AML-193 (cell line): ENCODE measurements at regions not wholly inside any gene's neighbourhood (a gene's known extent, or its start where the extent isn't known, plus 50 kb on each side); places are given as distances from the start of the nearest gene placed in this dataset.
"Not testable (repeated sequence)": the region's sequence is repeated elsewhere in the genome, so short reads cannot be mapped to it uniquely, and the experiment has no call there.

ENCODE experiments used
- DNase-seq, 2 experiments: peaks; one replicate each; lab custom pipeline; 2025; lab: John Stamatoyannopoulos, UW

DNA sequence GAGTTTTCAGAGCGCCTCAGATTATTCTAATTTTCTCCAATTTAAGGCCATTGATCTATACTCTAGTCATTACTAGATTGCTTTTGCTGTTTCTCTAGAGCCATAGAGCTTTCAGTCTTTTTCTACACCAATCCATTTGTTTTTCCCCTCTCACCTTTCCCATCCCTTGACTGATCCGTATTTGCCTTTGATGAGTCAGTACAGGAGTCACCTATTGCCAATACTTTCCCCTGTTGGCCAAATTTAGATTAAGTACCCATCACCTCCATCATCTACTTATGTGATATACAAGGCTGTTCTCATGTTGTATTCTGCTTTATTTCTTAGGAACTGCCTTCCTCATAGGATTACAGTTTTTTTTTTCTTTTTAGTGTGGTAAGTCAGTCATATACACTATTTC is 463.2 kb downstream of the KLF12 start:
- no peak for DNase-seq

DNA sequence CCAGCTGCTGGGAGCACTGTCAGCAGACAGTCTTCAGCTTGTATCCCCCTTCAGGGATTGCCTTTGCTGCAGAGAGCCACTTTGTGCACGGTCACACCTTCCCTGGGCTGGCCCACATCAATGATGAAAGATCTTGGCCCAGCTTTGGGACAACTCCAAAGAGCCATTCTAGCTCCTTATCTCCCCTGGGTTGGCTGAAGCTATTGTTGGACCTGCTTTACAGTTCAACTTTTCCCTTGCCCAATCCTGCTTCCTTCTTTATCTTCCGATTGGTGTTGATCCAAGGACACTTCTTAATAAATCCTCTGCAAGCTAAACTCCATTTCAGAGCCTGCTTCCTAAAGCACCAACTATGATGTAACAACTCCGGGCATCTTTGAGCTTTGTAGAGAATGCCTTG is 466.4 kb downstream of the KLF12 start:
- DNase-seq, result no peak

DNA sequence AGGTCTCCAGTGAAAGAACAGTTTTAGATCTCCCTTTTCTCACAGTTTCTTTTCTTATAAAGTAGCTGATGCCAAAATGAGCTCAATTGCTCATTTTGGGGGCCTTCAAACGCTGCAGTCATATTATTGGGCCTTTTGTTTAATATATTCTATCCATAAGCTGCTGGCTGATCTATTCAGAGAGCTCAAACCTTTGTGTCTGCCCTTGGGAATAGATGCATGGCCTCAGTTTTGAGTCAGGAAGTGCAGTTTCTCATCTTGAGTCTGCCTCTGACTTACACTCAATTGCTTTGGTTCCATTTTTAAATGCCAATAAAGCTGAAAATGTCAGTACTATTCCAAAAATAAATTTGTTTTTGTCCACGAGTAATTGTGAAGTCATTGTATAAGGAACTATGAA is 468.9 kb downstream of the KLF12 start:
- no peak for DNase-seq

DNA sequence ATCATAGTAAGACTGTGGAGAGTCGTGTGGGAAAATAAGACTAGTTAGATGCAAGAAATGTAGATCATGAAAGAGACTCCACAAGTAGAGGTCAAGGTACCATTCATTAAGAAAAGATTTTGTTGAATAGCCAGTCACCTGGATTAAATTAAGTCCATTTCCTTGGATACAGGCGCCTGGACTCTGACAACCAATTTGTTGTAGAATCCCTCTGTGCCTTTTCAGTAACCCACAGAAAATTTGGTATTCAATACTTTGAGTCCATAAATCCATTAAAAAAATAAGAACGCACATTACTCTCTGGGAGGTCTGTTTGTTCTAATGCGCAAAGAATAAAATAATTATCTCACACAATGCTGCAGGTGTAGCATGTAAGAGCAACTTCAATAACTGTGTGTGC is 469.4 kb downstream of the KLF12 start:
- no peak for DNase-seq

DNA sequence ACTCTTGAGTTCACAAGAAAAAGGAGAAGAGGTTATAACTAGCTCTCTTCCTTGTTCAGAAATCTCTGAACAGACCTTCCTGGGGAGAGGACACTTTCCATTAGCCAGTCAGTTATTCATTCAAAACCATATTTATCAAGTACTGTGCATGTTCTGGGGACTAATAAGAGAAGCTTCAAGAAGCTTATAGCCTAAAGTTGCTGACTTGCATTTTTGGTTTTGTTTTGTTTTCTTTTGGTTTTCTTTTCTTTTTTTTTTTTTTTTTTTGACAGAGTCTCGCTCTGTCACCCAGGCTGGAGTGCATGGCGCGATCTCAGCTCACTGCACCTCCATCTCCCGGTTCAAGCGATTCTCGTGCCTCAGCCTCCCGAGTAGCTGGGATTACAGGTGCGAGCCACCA is 471.4 kb downstream of the KLF12 start:
- DNase-seq, result no peak

DNA sequence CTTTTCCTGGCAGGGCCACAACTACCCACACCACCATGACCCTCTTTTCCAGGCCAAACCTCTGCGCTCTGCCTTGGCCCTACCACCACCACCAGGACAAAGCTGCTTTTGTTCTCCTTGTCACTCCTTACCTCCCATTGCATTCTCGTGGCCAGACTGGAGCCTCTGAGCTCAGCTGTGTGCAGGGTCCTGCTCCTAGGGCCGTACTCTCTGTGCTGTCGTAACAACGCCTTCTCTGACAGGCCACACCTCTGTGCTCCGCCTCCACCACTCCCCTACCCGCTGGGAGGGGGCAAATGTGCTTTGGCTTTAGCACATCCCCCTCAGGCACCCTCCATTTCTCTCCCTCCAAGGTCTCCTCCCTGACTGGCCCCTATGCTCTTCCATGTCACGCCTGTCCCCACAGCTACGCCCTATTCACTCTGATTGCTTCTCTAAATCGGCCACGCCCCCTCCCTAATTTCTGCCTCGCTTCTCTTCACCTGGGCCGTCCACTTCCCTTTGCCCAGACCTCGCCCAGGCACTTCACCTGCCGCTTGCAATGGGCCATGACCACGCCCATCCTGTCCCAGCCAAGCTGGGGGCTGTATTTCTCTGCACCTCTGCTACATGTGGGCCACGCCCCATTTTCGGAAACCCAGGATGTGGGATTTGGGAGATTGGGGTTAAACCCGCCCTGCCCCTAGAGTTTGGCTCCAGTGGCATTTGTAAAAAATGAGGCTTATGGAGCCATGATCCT is 472.3 kb downstream of the KLF12 start:
- DNase-seq, result no peak

DNA sequence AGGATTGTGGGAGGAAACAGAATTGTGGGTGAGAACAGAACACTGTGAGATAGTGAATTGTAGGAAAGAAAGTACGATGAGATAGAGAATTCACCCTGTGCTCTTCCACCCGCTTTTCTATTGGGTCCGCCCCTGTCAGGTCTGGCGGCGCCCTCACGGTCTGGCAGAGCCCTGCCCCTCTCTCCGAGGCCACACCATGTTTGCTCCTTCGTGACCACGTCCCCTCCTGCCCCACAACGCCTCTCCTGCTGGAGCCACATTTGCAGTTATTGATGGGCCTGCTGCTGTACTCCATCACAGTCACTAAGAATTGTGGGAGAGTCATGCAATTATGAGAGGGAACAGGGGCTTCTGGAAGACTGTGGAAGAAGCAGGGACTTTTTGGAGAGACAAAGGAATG is 473.1 kb downstream of the KLF12 start:
- no peak for DNase-seq

DNA sequence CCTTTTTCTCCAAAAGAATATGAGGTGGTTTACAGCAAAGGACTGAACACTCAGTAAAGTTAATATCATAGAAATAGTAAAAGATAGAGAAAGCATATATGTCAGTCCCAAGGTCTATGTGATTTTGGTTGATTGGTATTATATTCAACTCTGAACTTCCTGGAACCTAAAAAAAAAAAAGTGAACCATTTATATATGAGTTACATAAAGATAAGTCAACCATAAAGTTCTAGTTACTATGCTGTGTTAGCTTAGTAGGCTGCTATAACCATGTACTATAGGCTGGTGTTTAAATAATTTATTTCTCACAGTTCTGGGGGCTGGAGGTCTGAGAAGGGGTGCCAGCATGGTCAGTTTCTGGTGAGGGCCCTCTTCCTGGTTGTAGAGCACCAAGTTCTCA is 475.6 kb downstream of the KLF12 start:
- no peak for DNase-seq

DNA sequence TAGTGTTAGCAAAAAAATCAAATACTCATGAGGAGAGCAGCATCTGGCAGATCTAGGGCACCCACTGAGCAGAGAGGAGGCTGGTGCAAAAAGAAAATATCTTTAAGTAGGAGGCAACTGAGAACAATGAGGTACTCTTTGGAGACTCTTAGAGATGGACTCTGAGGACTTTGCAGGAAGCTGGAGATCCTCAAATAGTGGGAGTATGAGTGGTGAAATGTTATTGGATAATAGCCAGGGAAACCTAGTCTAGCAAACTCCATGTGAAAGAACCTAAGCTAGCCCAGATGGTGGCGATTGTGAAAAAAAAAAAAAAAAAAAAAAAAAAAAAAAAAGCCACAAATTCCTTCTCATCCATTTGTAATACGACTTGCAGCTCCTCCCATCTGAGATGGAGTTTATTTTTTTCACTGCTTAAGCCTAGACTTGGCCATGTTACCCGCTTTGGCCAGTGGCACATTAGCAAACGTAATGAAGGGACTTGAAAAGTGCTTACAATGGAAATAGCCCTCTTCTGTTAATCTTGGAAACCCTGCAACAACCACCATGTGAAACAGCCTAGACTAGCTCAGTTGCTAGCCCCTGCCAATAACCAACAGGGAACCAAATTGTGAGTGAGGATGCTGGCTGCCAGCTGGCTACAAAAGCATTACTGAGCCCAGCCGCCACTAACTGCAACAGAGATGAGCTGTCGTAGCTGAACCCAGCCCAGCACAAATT is 476.2 kb downstream of the KLF12 start:
- no peak for DNase-seq

DNA sequence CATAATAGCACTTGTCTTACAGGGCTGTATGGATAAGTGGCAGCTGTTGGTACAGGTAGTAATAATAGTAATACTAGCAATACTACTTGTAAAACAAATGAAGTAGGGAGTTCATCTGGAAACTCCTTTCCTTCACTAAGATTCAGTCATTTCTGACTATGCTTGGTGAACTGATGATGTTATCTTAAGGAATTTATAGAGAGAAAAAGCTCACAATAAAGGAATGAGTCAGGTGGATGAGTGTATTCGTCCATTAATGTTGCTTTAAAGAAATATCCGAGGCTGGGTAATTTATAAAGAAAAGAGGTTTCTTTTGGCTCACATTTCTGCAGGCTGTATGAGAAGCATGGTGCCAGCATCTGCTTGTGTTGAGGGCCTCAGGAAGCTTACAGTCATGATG is 477.3 kb downstream of the KLF12 start:
- DNase-seq, result no peak

DNA sequence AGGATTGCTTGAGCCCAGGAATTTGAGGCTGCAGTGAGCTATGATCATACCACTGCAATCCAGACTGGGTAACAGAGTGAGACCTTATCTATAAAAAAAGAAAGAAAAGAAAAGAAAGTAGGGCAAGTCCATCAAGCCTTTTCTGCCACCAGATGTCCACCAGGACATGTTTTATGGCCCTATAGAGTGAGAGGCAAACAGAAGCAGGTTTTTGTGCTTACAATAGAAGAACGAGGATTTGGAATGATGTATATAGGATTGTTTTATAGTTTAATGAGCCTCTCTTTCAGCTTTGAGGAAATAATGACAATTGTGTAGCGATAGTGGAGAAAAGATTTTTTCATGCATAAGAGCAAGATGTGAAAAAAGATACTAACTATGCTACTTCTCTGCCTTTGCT is 480.5 kb downstream of the KLF12 start:
- DNase-seq, result no peak

DNA sequence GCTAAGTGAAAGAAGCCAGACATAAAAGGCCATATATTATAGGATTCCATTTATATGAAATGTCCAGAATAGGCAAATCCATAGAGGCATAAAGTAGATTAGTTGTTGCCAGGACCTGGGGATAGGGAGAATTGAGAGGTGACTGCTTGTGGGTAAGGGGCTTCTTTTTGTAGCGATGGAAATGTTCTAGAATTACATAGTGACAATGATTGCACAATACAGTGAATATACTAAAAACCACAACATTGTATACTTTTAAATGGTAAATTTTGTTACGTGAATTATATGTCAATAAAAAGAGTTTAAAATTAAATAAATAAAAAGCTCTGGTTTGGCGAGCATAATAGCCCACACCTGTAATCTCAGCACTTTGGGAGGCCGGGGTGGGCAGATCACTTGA is 486.8 kb downstream of the KLF12 start:
- DNase-seq, result no peak

DNA sequence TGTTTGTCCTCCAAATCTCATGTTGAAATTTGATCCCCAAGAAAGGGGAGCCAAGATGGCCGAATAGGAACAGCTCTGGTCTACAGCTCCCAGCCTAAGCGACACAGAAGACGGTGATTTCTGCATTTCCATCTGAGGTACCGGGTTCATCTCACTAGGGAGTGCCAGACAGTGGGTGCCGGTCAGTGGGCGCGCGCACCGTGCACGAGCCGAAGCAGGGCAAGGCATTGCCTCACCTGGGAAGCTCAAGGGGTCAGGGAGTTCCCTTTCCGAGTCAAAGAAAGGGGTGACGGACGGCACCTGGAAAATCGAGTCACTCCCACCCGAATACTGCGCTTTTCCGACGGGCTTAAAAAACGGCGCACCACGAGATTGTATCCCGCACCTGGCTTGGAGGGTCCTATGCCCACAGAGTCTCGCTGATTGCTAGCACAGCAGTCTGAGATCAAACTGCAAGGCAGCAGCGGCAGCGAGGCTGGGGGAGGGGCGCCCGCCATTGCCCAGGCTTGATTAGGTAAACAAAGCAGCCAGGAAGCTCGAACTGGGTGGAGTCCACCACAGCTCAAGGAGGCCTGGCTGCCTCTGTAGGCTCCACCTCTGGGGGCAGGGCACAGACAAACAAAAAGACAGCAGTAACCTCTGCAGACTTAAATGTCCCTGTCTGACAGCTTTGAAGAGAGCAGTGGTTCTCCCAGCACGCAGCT is 493.6 kb downstream of the KLF12 start:
- DNase-seq, result not testable (repeated sequence)

DNA sequence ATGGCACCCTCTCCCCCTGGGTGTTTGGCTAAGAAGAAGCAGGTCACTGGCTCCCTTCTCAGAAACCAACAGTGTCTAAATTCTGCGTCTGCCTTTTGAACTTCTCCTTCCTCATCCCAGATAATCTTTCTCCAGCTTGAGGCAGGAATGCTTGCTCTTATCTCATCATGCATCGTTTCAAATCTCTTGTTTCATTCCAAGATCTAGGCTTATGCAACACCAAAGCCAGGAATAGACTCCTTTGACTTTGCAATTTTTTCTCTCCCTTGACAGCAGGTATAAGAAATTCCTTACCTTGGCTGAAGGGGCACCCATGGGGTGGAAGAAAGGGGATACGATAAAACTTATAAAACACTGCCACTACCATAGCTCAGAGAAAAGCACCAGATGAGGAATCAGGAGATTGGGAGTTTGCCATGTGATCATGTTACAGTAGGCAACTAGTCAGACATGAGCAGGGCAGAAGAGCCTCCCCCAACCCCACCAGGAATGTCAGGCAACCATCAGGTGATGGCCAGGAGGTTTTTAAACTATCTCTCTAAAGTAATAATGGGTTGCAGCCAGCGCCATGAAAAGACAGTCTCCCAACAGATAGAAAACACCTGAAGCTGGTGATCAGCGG is 498.9 kb downstream of the KLF12 start:
- no peak for DNase-seq

DNA sequence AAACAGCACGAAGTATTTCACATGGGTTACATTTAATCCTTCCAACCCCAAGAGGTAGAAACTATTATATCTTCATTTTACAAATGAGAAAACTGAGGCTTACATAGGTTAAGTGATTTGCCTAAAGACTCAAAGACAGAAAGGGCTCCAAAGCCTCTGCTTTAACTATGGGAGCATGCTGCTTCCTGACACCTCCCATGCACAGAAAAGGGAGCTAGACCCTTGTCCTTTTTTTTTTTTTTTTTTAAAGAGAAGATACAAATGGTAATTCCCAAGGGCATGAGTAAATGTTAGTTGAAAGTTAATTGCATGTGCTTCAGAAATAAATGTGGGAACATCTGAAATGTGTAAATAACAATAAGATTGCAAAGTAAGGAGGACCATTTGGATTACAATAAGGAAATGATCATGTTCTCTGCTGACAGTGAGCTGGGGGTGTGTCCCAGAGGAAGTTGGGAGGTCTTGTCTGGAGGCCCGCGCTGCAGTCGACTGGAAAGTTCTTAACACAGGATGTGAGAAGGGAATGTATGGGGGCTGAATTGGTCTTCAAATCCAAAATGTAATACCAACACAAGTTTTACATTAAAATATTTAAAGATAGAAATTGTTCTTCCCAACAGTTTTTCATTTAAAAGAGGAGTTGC is 500.3 kb downstream of the KLF12 start:
- no peak for DNase-seq

DNA sequence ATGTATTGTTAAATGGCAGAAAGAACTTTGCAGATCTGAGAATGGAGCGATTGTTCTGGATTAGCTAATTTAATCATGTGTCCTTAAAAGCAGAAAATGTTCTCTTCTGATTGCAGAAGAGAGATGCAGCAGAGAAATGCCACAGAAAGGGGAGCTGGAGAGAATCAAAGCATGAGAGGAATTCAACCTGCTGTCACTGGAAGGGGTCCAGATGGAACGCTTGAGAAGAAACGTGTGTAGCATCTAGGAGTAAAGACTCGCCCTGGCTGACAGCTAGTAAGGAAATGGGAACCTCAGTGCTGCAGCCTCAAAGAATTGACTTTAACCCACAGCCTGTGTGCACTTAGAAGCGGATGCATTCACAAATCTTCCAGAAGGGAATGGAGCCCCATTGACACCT is 502.8 kb downstream of the KLF12 start:
- no peak for DNase-seq

DNA sequence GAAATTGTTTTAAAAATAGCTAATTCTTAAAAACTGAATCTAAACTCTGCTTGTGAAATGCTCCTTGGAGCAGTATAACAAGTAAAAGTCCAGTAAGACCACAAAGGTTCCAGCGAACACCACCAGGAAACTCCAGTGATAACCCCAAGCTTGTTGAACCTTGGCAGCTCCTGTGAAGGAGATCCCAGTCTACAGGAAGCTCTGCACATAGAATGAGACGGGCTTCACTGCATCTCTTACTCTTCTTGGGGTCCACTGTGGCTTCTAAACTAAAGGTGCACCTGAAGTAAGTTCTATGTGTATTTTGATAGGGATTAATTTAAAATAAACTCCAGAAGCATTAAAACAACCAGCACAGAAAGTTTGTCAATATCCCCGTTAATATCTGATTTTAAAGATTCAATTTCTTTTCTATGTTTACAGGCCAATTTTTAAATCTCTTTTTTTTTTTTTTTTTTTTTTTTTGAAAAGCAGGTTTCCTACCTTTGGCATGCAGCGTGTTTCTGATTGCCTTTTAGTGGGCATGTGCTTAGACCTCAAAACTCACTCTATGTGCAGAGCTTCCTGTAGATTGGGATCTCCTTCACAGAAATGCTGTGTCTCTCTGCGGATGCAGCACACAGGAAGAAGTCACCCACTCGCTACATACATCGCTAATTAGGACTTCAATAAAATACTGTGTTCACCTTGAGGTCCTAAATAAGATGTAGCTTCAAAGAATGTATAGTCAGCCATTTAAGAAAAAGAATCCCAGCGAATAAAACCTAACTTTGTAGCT is 508.5 kb downstream of the KLF12 start:
- no peak for DNase-seq

DNA sequence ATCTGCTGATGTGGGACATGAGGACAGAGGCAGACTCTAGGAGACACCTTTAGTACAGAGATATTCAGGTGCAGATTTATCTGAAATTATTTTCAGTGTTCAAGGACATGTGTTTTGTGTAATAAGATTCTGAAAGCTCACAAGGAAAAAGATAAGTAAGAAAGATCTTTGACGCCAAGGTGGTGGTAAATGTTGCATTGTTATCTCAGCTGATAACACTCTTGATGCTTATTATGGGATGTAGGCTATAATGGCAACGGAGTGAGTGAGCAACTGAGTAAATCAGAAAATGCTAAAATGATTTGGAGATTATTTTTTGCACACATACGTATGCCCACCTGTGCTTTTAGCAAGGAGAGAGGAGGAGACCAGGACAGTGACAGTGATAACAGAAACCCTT is 510.9 kb downstream of the KLF12 start:
- no peak for DNase-seq

DNA sequence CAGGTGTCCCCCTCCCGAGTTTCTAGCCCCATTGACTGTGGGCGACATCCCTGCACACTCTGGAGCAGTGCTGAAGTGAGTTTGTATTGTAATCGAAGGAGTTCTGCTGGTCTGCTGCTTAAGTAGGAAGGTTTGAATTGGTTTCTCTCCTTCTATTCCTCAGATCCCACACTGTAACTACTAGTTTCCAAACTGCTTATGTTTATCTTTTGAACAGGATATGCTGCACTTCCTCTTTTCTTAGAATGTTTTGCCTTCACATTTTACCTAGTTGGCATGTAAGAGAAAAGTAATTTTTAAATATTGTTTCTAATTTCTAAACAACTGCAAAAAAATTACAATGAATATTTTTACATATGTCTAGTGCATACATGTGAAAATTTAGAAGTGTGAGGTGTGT is 511.8 kb downstream of the KLF12 start:
- DNase-seq, result no peak

DNA sequence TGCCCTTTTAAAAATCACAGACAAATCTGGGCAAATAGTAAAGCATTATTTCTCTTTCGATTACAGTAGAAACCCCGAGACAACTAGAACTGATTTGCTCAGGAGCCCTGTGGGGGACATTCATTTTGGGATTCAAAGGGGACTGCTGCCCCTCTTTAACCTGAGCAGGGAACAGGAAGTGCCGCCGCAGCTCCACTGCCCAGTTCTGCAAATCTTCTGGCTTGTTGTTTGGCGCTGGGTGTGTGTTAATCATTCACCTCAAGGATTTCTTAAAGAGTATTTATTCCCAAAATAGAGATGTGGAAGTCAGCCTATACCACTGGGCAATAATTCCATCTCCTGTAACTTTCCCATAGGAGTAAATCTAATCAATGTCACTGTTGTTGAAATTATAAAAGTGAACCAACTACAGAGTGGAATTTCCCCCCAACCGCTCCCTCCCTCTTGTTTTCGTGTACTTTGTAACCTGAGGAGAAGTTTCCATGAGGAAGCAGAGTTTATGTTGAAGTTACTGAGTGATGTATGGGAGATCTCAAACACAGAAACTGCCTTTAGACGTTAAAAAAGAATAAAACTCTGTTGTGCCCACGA is 515.8 kb downstream of the KLF12 start:
- no peak for DNase-seq

DNA sequence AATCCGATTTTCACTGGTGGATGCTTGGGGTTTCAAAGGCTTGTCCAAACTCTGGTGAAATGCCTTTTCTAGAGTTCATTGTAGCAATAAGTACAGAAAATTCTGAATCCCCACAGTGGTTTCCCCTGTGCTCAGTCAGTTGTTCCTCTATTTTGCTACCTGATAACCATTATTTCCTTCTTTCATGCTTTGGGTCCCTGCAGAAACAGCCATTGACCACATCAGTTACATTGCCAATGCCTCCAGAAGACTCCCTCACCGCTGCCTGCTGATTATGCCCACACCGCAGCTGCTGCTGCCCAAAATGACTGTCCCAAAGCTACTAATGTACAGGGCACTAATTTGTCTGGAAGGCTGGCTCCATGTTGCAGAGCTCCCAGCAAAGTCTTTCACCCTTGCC is 517.3 kb downstream of the KLF12 start:
- no peak for DNase-seq
